Vagina (tissue), 2 donors: ENCODE measurements at regions not wholly inside any gene's neighbourhood (a gene's known extent, or its start where the extent isn't known, plus 50 kb on each side); places are given as distances from the start of the nearest gene placed in this dataset.

Experiments used
- DNase-seq, 2 donors: peaks; one replicate each; pipeline ENCODE4 v3.0.0-alpha.2; 2017; ENCODE audit errors: extremely low spot score in 2 of 2
- H3K27ac ChIP-seq: fragments of 200-600 bp; sonication (generic); one replicate; pipeline ENCODE4 v1.5.1; 2019
- H3K27me3 ChIP-seq: fragments of 200-600 bp; sonication (generic); one replicate; pipeline ENCODE4 v1.5.1; 2019
- H3K36me3 ChIP-seq, 2 donors: fragments of 200-600 bp; sonication (generic); one replicate each; pipeline ENCODE4 v1.5.1; 2017 to 2019
- H3K4me1 ChIP-seq: fragments of 200-600 bp; sonication (generic); one replicate; pipeline ENCODE4 v1.5.1; 2019
- H3K4me3 ChIP-seq, 2 donors: fragments of 200-600 bp; sonication (generic); 1 replicate in 1 of 2; 2 replicates in 1 of 2; pipeline ENCODE4 v1.5.1; 2016 to 2019
- H3K9me3 ChIP-seq: fragments of 200-600 bp; sonication (generic); one replicate; pipeline ENCODE4 v1.5.1; 2019
- CTCF ChIP-seq, 3 experiments: fragments of 450-650 bp in 2 of 3; fragments of 200-600 bp in 1 of 3; sonication (generic) in 1 of 3; IDR thresholded peaks; one replicate each; pipeline ENCODE4 v1.5.1; 2017 to 2019; ENCODE audit warnings: antibody characterized with exemption in 3 of 3, mild to moderate bottlenecking in 2 of 3, moderate library complexity in 2 of 3
- POLR2A ChIP-seq, 2 donors: fragments of 450-650 bp; IDR thresholded peaks; one replicate each; pipeline ENCODE4 v1.6.1; 2017; ENCODE audit warnings: antibody characterized with exemption in 2 of 2, mild to moderate bottlenecking in 2 of 2, moderate library complexity in 2 of 2
- POLR2AphosphoS5 ChIP-seq, 2 donors: sonication (generic); formaldehyde crosslinking; IDR thresholded peaks; one replicate each; pipeline ENCODE4 v1.9.0; 2017; ENCODE audit warnings: antibody characterized with exemption in 2 of 2, mild to moderate bottlenecking in 2 of 2, low read depth in 1 of 2; ENCODE audit not compliant: insufficient read depth in 1 of 2
- intact Hi-C: fragments of 100-400 bp; cut with DNase I; formaldehyde crosslinking; loops from one replicate; pipeline ENCODE4 v1.15.1; 2023

- no peak for TF ChIP-seq POLR2A (IDR thresholded peaks at IDR 0.05)
- TF ChIP-seq POLR2AphosphoS5 (IDR thresholded peaks at IDR 0.05; ENCODE audit: insufficient read depth in 1 of 2, low read depth in 1 of 2) = no peak
- no peak for TF ChIP-seq CTCF (IDR thresholded peaks at IDR 0.05)
- no peak overlapping the region for H3K4me3 ChIP-seq
- intact Hi-C loops = no loop called here
- no peaks in the 10 kb centered on the region for H3K4me1 ChIP-seq
- no peaks in the 10 kb centered on the region for H3K27me3 ChIP-seq
- DNase-seq = no peak
- no peak overlapping the region for H3K27ac ChIP-seq
- H3K9me3 ChIP-seq = no peaks in the 10 kb centered on the region
- H3K36me3 ChIP-seq = no peaks in the 10 kb centered on the region
Observed at GRCh38 chr5:167905919-167906853, 385.3 kb upstream of the WWC1 start.

GRCh38 chr5:167908606-167909005 is 382.8 kb upstream of the WWC1 start:
- no peaks in the 10 kb centered on the region for H3K4me1 ChIP-seq
- H3K27ac ChIP-seq = no peak overlapping the region
- no peak overlapping the region for H3K4me3 ChIP-seq
- H3K27me3 ChIP-seq = no peaks in the 10 kb centered on the region
- intact Hi-C loops = no loop called here
- DNase-seq = no peak
- no peak for TF ChIP-seq CTCF (IDR thresholded peaks at IDR 0.05)
- no peak for TF ChIP-seq POLR2A (IDR thresholded peaks at IDR 0.05)
- no peak for TF ChIP-seq POLR2AphosphoS5 (IDR thresholded peaks at IDR 0.05; ENCODE audit: insufficient read depth in 1 of 2, low read depth in 1 of 2)
- H3K9me3 ChIP-seq = no peaks in the 10 kb centered on the region
- no peaks in the 10 kb centered on the region for H3K36me3 ChIP-seq

- H3K4me3 ChIP-seq = no peak overlapping the region
- no peaks in the 10 kb centered on the region for H3K4me1 ChIP-seq
- DNase-seq = no peak
- H3K9me3 ChIP-seq = no peaks in the 10 kb centered on the region
- no peaks in the 10 kb centered on the region for H3K36me3 ChIP-seq
- H3K27me3 ChIP-seq = no peaks in the 10 kb centered on the region
- TF ChIP-seq CTCF (IDR thresholded peaks at IDR 0.05) = no peak
- TF ChIP-seq POLR2A (IDR thresholded peaks at IDR 0.05) = no peak
- TF ChIP-seq POLR2AphosphoS5 (IDR thresholded peaks at IDR 0.05; ENCODE audit: insufficient read depth in 1 of 2, low read depth in 1 of 2) = no peak
- H3K27ac ChIP-seq = no peak overlapping the region
- intact Hi-C loops = no loop called here
Observed at GRCh38 chr5:167912941-167913665, 378.3 kb upstream of the WWC1 start.

GRCh38 chr5:167915237-167915636 is 376.2 kb upstream of the WWC1 start:
- no peak for DNase-seq
- no peaks in the 10 kb centered on the region for H3K36me3 ChIP-seq
- no peak overlapping the region for H3K27ac ChIP-seq
- H3K4me3 ChIP-seq = no peak overlapping the region
- no peaks in the 10 kb centered on the region for H3K9me3 ChIP-seq
- TF ChIP-seq POLR2AphosphoS5 (IDR thresholded peaks at IDR 0.05; ENCODE audit: insufficient read depth in 1 of 2, low read depth in 1 of 2) (no peak), POLR2A (IDR thresholded peaks at IDR 0.05) (no peak), CTCF (IDR thresholded peaks at IDR 0.05) (no peak)
- no peaks in the 10 kb centered on the region for H3K4me1 ChIP-seq
- intact Hi-C loops = no loop called here
- no peaks in the 10 kb centered on the region for H3K27me3 ChIP-seq
